Hematopoietic multipotent progenitor cell treated with erythropoietin and hydrocortisone succinate and interleukin-3 and kit ligand, for 17 days (in vitro differentiated cells): ENCODE measurements at regions not wholly inside any gene's neighbourhood (a gene's known extent, or its start where the extent isn't known, plus 50 kb on each side); places are given as distances from the start of the nearest gene placed in this dataset.

ENCODE experiments used
- DNase-seq: peaks from one replicate; pipeline ENCODE4 v3.0.0-alpha.2; 2015; ENCODE audit warnings: low spot score

DNA sequence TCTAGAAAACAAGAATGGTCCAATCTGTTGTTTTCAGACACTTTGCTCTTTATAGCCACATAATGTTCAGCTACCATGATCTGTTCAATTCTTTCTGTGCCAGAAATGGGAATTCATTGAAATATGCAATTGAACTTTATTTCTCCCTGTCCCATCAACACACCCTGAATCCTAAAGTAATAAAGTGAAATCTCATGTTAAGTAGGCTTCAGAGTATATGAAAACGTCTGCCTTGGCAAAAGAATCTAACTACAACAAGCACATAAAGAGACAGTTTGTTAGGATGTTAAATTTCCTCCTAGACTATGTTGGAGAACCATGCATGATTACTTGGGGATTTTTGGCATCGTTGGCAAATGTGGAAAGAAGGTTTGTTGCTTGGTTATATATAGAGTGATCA is 722.7 kb downstream of the XPNPEP1 start:
- DNase-seq: no peak

- no peak for DNase-seq
Measured at GRCh38 chr10:109191823-109192222, 731.5 kb downstream of the XPNPEP1 start.

DNA sequence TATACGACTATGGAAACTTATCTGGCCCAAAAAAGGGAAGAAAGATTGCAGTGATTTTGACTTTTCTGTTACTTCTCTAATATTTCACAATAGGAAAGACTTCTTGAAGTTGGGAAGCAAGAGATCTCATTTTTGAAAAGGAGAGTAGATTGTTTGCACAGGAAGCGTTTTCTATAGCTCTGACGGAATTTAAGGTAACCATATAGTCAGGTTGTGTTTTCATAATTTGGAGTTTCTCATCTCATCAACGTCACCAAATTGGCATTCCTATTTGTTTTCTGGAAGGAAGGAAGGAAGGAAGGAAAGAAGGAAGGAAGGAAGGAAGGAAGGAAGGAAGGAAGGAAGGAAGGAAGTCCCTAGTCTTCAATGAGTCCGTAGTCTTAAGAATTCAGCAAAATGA is 732.0 kb downstream of the XPNPEP1 start:
- DNase-seq: no peak

- DNase-seq: no peak
Measured at GRCh38 chr10:109187677-109188076, 735.6 kb downstream of the XPNPEP1 start.

GRCh38 chr10:109183366-109183765 is 739.9 kb downstream of the XPNPEP1 start:
- DNase-seq: no peak

GRCh38 chr10:109178591-109178990 is 744.7 kb downstream of the XPNPEP1 start:
- no peak for DNase-seq

DNA sequence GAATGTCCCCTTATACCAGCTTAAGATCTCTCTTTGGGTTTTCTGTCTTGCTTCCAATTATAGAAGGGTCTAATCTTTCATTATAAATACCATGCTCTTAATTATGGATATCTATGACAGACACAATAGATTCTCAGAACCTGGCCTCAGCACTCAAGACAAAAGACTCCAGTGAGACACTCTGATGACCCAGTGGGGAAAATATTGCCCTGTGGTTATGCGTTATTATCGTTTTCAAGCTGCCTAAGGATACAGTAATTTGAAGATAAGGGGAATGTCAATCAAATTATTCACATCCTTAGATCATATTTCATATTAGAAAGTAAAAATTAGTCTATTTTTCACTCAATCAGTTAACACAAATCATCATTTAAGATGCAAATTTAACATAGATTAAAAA is 748.8 kb downstream of the XPNPEP1 start:
- no peak for DNase-seq

DNA sequence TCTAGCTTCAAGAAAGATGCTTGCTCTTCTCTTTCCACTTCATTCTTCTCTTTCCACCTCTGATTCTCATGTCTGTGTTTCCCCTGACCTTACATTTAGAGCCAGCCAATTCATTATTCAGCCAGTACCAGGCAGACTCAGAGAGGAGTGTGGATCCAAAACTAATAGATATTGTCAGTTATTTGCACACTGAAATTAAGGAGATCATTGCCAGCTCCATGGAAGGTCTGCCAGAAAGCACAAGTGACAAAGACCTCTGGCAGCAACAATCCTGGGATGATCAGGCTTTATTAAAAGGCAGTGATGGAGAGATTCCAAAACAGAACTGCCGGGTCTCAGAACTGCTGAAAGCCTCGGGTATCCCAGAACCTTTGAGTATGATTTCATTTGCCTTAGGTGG is 749.4 kb downstream of the XPNPEP1 start:
- DNase-seq: no peak

DNA sequence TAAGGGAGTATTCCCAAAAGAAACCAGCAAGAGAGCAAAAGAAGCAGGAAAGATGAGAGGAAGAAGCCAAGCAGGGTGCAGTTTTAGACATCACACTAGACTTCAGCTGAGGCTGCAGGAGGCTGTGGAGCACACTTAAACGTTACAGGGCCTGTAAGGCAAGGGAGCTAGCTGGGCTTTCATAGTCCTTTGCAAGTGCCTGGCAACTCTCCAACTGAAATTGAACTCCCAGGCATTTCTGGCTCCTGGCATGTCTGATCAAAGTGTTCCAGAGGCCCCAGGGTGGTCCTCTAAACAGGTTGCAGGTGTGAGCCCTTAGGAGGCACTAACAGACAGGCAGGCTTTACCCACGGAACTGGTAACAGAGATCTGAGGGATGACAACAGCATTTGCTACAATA is 750.2 kb downstream of the XPNPEP1 start:
- DNase-seq: no peak

DNA sequence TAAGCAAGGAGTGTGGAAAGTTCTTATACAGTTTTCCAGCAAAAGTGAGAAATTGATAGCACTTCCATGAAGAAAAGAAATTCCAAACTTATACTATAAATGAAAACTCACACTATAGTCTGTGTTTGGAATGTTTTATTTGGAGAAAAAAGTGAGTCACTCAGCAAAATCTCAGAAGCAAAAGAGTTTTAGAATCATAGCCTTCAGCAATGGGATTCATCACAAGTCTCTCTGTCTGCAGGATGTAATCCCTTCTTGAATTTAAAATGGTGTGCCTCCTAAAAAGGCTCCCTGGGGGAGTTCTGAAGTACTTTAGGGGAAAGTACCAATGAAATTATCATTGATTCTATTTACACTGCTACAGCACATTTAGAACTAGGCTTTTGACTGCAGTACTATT is 756.4 kb downstream of the XPNPEP1 start:
- no peak for DNase-seq

DNA sequence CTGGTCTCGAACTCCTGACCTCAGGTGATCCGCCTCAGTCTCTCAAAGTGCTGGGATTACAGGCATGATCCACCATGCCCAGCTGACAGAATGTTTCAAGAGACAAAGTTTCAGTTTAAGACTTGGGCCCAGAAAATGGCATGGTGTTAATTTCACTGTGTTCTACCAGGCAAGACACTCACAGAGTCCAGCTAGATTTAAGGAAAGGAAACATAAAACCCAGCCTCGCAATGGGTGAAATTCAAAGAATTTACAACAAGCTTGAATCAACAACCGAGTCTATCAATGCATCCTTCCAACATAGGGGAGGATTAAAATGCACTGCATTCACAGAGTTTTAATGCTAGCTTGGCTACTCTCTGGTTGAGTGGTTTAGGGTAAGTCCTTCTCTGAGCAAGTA is 764.0 kb downstream of the XPNPEP1 start:
- DNase-seq: no peak

- DNase-seq: no peak
Measured at GRCh38 chr10:109156396-109156795, 766.9 kb downstream of the XPNPEP1 start.

GRCh38 chr10:109149666-109150350 is 773.5 kb downstream of the XPNPEP1 start:
- no peak for DNase-seq

GRCh38 chr10:109127363-109127762 is 795.9 kb downstream of the XPNPEP1 start:
- no peak for DNase-seq

DNA sequence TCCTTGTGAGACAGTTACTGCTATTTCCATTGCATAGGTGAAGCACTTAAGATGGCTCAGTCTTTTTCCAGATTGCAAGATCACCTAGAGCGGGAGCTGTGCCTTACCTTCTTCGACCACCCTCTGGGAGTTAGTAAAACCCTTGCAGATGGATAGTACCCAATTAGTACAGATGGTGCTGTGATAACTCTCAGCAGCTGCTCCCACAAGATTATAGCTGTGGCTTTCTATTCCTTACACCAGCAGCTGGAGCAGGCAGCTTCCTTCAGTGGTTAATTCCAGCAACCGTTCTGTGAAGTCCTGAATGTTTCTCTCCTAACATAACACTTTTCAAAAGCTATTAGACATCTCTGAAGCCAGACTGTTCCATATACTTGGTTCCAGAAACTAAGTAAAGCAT is 796.8 kb downstream of the XPNPEP1 start:
- no peak for DNase-seq

- no peak for DNase-seq
Measured at GRCh38 chr10:109126016-109126415, 797.3 kb downstream of the XPNPEP1 start.

DNA sequence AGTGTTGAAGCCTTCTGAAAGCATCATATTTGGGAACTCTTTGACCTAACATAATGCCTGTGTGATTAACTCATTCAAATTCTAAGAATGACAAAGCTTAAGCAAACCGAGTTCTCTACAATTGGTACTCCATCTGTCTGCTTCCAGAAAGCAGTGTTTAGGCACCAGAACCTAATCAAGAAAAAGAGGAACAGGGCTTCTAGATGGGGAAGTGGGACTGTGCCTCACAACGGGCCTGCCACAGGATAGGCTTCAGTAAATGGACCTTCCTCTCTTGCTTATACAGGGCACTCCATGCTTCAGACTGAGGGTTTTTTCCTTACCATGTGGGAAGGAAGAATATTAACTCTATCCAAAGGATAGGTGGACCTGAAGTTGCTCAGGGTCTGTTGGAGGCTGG is 808.1 kb downstream of the XPNPEP1 start:
- DNase-seq: no peak

- no peak for DNase-seq
Measured at GRCh38 chr10:109114579-109114978, 808.7 kb downstream of the XPNPEP1 start.

DNA sequence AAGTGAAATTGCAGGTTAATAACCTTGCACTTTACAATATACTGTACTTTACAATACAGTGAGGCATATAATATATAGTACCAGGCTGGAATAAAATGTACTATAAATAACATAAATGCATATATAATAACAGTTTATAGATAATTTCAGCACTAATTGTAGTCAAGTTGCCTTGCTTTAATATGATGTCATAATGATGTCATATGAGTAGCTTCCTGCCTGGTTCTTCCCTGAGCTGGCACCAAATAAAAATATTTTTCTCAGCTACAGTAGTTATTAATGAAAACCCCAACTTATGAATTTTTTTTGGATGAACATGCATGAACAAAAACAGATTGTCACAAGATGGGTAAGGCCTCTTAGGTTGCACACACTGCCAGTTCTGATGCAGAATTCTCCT is 816.7 kb downstream of the XPNPEP1 start:
- DNase-seq: no peak

GRCh38 chr10:109105725-109106124 is 817.6 kb downstream of the XPNPEP1 start:
- DNase-seq: no peak

DNA sequence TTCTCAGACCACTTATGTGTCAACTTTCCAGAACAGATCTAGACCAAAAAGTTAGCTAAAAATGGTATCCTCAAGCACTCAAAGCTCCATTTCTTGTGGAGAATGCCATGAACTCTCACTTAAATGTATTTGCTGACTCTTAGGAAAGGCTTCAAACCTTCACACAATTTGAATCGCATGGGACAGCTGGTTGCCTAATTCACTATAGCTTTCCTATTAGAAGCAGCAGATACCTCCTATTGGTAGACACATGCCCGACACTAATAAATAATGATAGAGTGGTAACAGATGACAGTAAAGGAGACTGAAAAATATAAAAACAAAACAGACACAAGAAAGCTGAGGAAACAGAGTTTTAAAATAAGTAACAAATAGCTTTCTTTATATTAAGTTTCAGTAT is 818.5 kb downstream of the XPNPEP1 start:
- no peak for DNase-seq

DNA sequence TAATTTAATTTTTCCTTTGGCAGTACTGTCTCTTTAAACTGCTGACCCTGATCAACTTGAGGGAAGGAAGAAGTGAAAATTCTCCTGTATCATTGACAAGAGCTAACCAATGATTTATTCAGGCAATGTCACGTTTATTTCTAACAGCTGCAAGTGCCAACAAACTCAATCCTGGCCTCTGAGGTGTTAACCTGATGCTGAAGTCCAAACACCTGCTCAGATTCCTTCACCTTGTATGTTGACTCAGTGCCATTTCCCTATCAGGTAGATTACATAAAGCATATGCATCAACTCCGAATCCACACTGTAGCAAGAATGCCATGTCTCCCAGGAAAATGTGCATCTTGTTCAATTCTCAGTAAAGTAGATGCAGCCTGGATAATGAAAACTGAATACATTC is 820.0 kb downstream of the XPNPEP1 start:
- no peak for DNase-seq

- DNase-seq: no peak
Measured at GRCh38 chr10:109089779-109090178, 833.5 kb downstream of the XPNPEP1 start.

GRCh38 chr10:109071539-109071938 is 851.8 kb downstream of the XPNPEP1 start:
- no peak for DNase-seq

GRCh38 chr10:109070492-109070891 is 852.8 kb downstream of the XPNPEP1 start:
- DNase-seq: no peak
